ENCODE measurements at regions not wholly inside any gene's neighbourhood (a gene's known extent, or its start where the extent isn't known, plus 50 kb on each side); places are given as distances from the start of the nearest gene placed in this dataset.

DNA sequence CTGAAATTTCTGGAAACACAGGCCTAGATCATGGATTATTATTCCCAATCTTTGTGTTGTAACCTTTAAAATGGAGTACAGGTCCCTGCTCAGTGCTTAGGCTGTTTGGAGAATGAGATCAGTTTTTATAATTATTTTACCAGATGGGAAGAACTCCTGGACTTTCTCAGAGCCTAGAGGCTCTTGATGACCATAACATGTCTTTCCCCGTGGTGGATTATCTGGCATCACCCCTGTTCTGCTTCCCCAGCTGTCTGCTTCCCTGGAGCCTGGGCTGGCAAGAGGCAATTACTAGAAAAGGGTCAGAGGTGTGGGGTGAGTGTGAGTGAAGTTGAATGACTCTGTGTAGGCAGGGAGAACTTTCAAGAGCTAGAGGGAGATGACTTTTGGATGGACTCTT lies 143.0 kb downstream of the CARTPT start:
- no peak for TF ChIP-seq POLR2AphosphoS5 (IDR thresholded peaks at IDR 0.05; ENCODE audit: low read depth, low read length)
- TF ChIP-seq, protein P1, sequence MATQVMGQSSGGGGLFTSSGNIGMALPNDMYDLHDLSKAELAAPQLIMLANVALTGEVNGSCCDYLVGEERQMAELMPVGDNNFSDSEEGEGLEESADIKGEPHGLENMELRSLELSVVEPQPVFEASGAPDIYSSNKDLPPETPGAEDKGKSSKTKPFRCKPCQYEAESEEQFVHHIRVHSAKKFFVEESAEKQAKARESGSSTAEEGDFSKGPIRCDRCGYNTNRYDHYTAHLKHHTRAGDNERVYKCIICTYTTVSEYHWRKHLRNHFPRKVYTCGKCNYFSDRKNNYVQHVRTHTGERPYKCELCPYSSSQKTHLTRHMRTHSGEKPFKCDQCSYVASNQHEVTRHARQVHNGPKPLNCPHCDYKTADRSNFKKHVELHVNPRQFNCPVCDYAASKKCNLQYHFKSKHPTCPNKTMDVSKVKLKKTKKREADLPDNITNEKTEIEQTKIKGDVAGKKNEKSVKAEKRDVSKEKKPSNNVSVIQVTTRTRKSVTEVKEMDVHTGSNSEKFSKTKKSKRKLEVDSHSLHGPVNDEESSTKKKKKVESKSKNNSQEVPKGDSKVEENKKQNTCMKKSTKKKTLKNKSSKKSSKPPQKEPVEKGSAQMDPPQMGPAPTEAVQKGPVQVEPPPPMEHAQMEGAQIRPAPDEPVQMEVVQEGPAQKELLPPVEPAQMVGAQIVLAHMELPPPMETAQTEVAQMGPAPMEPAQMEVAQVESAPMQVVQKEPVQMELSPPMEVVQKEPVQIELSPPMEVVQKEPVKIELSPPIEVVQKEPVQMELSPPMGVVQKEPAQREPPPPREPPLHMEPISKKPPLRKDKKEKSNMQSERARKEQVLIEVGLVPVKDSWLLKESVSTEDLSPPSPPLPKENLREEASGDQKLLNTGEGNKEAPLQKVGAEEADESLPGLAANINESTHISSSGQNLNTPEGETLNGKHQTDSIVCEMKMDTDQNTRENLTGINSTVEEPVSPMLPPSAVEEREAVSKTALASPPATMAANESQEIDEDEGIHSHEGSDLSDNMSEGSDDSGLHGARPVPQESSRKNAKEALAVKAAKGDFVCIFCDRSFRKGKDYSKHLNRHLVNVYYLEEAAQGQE (IDR thresholded peaks at IDR 0.05; ENCODE audit: insufficient read depth in 1 of 2, low read depth in 2 of 2, low read length in 2 of 2), result no peak

Measured in PFSK-1 (cell line).